ENCODE measurements at regions not wholly inside any gene's neighbourhood (a gene's known extent, or its start where the extent isn't known, plus 50 kb on each side); places are given as distances from the start of the nearest gene placed in this dataset.

- in situ Hi-C loops (cut with HindIII; ENCODE audit: low sequenced_read_pairs) = no loop called here
Observed at GRCh38 chr2:219878516-219878915, 251.1 kb downstream of the SLC4A3 start.

- in situ Hi-C loops (cut with HindIII; ENCODE audit: low sequenced_read_pairs) = no loop called here
Observed at GRCh38 chr2:219881851-219882250, 254.4 kb downstream of the SLC4A3 start.

GRCh38 chr2:219886615-219887014, 259.2 kb downstream of the SLC4A3 start:
- in situ Hi-C loops (cut with HindIII; ENCODE audit: low sequenced_read_pairs) = no loop called here

GRCh38 chr2:219887870-219888269, 260.4 kb downstream of the SLC4A3 start:
- in situ Hi-C loops (cut with HindIII; ENCODE audit: low sequenced_read_pairs) = no loop called here

- in situ Hi-C loops (cut with HindIII; ENCODE audit: low sequenced_read_pairs) = no loop called here
Observed at GRCh38 chr2:219893541-219893940, 266.1 kb downstream of the SLC4A3 start.

GRCh38 chr2:219897456-219897855, 270.0 kb downstream of the SLC4A3 start:
- in situ Hi-C loops (cut with HindIII; ENCODE audit: low sequenced_read_pairs) = no loop called here

- in situ Hi-C loops (cut with HindIII; ENCODE audit: low sequenced_read_pairs) = no loop called here
Observed at GRCh38 chr2:219901155-219901554, 273.7 kb downstream of the SLC4A3 start.

- in situ Hi-C loops (cut with HindIII; ENCODE audit: low sequenced_read_pairs) = no loop called here
Observed at GRCh38 chr2:219902891-219903552, 275.6 kb downstream of the SLC4A3 start.

GRCh38 chr2:219905640-219906039, 278.2 kb downstream of the SLC4A3 start:
- in situ Hi-C loops (cut with HindIII; ENCODE audit: low sequenced_read_pairs) = no loop called here

GRCh38 chr2:219906114-219907010, 278.9 kb downstream of the SLC4A3 start:
- in situ Hi-C loops (cut with HindIII; ENCODE audit: low sequenced_read_pairs) = no loop called here

- in situ Hi-C loops (cut with HindIII; ENCODE audit: low sequenced_read_pairs) = no loop called here
Observed at GRCh38 chr2:219907011-219907365, 279.6 kb downstream of the SLC4A3 start.

GRCh38 chr2:219908538-219908937, 281.1 kb downstream of the SLC4A3 start:
- in situ Hi-C loops (cut with HindIII; ENCODE audit: low sequenced_read_pairs) = no loop called here

GRCh38 chr2:219911541-219911940, 284.1 kb downstream of the SLC4A3 start:
- in situ Hi-C loops (cut with HindIII; ENCODE audit: low sequenced_read_pairs) = no loop called here

- in situ Hi-C loops (cut with HindIII; ENCODE audit: low sequenced_read_pairs) = no loop called here
Observed at GRCh38 chr2:219912491-219912921, 285.1 kb downstream of the SLC4A3 start.

- in situ Hi-C loops (cut with HindIII; ENCODE audit: low sequenced_read_pairs) = no loop called here
Observed at GRCh38 chr2:219914577-219914976, 287.1 kb downstream of the SLC4A3 start.

- in situ Hi-C loops (cut with HindIII; ENCODE audit: low sequenced_read_pairs) = no loop called here
Observed at GRCh38 chr2:219916281-219916680, 288.9 kb downstream of the SLC4A3 start.

- in situ Hi-C loops (cut with HindIII; ENCODE audit: low sequenced_read_pairs) = no loop called here
Observed at GRCh38 chr2:219916726-219917440, 289.5 kb downstream of the SLC4A3 start.

GRCh38 chr2:219918254-219918653, 290.8 kb downstream of the SLC4A3 start:
- in situ Hi-C loops (cut with HindIII; ENCODE audit: low sequenced_read_pairs) = no loop called here

- in situ Hi-C loops (cut with HindIII; ENCODE audit: low sequenced_read_pairs) = no loop called here
Observed at GRCh38 chr2:219918944-219919343, 291.5 kb downstream of the SLC4A3 start.

GRCh38 chr2:219919506-219919905, 292.1 kb downstream of the SLC4A3 start:
- in situ Hi-C loops (cut with HindIII; ENCODE audit: low sequenced_read_pairs) = no loop called here

GRCh38 chr2:219929835-219930234, 302.4 kb downstream of the SLC4A3 start:
- in situ Hi-C loops (cut with HindIII; ENCODE audit: low sequenced_read_pairs) = no loop called here

GRCh38 chr2:219939647-219940046, 312.2 kb downstream of the SLC4A3 start:
- in situ Hi-C loops (cut with HindIII; ENCODE audit: low sequenced_read_pairs) = no loop called here

Measured in DLD1 (cell line).